22Rv1 (cell line): ENCODE measurements at regions not wholly inside any gene's neighbourhood (a gene's known extent, or its start where the extent isn't known, plus 50 kb on each side); places are given as distances from the start of the nearest gene placed in this dataset.

Experiments
- CTCF ChIP-seq: fragments of 450-650 bp; IDR thresholded peaks from 2 replicates; pipeline ENCODE4 v1.5.1; 2017; ENCODE audit warnings: mild to moderate bottlenecking
- ZFX ChIP-seq: fragments of 450-650 bp; IDR thresholded peaks from 2 replicates; pipeline ENCODE4 v1.6.1; 2017; ENCODE audit warnings: antibody characterized with exemption, borderline replicate concordance

GRCh38 chr6:759729-760128 lies 66.8 kb upstream of the EXOC2 start:
- TF ChIP-seq CTCF: no peak
- TF ChIP-seq ZFX: no peak
